LHCN-M2 (cell line): ENCODE measurements at regions not wholly inside any gene's neighbourhood (a gene's known extent, or its start where the extent isn't known, plus 50 kb on each side); places are given as distances from the start of the nearest gene placed in this dataset.
"Not testable (repeated sequence)": the region's sequence is repeated elsewhere in the genome, so short reads cannot be mapped to it uniquely, and the experiment has no call there.

ENCODE experiments used
- DNase-seq: peaks from one replicate; pipeline ENCODE4 v3.0.0-alpha.2; 2012; ENCODE audit warnings: low read depth

DNA sequence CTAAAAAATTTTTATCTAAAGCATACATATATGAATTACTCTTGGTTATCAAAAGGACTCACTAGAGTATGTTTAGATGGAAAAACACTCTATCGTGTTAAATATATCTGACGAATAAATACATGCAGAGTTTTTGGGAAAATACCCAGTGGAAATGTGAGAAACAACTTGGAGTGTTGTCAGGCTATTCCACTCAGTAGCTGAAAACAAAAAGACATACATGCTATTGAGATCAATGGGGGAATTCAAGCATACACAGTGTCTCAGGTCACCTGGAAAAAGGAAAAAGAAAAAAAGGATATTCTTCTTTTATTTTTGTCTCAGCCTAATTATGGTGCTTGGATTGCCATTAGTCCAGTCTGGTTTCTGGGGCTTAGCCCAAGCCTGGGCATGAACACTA is 247.0 kb upstream of the LYPLAL1 start:
- no peak for DNase-seq

DNA sequence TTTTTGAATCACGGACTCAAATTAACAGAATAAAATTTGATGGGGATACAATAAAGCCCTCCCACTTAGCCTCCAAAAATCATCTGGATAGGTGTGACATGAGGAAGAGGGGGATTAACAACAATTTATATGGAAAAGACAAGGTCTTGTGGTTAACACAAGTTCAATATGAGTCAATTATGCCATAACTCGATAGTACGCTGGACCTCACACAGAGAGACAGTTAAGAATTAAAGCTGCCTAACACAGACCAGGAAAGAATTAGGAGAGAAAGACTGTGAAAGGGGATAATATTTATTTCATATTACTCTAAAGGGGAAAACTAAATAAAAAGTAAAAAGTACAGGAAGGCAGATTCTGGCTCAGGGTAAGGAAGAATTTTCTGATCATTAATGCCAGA is 243.7 kb upstream of the LYPLAL1 start:
- no peak for DNase-seq

DNA sequence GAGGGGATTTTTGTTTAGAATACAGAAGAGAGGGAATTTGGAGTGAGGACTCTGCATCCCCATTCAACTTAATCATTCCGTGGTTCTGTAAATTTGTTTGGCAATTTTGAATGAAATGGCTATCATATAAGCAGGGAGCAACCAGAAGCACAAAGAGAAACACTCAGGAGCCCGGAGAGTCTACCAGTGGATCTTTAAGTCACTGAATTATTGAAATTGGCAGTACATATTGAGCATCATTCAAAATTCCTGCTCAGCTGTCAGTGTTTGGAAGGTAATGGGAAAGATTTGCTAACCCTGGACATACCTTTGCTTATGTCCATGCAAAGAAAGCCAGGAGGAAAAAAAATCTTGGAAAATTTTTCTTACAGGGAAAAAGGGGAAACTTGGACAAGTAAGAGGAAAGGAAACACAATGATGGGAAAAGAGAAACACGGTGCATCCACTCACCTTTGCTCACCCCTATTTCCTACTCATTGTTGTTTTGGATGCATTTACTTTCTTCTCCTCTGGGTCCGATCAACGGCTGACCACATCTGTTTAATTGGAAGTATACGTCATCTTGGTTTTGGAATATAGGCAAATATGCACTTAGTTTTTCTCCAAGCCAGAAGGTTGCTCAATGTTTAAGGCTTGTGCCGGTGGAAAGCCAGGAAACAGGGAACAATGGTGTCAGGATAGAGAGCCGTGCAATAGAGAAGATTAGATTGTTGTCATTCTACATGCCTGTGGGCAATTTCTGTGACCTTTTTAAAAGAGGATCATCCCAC is 243.0 kb upstream of the LYPLAL1 start:
- peak; percentile 37 for DNase-seq

DNA sequence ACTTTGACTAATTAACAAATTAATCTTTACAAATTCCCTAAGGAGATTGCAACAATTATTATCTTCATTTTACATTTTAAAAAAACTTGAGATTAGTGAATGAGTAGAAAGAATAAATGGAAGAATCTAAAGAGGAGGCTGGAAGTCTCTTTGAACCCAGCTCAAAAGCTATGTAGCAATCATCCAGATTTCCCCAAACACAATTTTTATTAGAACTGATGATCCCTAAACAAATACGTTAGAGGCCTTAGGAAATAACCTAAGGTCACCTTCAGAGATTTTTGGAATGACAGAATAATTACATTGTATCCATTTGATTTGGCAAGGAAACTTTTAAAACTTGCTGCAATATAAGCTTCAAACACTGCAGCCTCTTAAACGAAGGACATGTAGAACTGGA is 242.4 kb upstream of the LYPLAL1 start:
- DNase-seq: no peak

DNA sequence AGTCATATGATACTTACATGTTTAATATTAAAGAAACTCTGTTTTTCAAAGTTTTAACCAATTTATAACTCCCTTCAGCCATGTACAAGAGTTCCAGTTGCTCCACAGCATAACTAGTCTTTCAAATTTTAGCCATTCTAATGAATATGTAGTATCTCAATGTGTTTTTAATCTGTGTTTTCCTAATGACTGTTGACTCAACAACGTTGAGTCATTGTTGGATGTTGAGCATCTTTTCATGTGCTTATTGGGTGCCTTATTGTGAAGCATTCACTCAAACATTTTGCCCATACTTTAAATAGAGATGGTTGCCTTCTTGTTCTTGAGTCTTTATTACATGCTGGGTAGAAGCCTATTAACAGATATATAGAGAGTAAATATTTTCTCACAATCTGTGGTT is 240.2 kb upstream of the LYPLAL1 start:
- no peak for DNase-seq

DNA sequence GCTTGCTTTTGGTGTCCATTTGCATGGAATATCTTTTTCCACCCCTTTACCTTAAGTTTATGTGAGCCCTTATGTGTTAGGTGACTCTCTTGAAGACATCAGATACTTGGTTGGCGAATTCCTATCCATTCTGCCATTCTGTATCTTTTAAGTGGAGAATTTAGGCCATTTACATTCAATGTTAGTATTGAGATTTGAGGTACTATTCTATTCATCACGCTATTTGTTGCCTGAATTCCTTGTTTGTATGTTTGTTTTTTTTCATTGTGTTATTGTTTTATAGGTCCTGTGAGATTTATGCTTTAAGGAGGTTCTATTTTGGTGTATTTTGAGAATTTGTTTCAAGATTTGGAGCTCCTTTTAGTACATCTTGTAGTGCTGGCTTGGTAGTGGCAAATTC is 238.3 kb upstream of the LYPLAL1 start:
- DNase-seq: not testable (repeated sequence)

DNA sequence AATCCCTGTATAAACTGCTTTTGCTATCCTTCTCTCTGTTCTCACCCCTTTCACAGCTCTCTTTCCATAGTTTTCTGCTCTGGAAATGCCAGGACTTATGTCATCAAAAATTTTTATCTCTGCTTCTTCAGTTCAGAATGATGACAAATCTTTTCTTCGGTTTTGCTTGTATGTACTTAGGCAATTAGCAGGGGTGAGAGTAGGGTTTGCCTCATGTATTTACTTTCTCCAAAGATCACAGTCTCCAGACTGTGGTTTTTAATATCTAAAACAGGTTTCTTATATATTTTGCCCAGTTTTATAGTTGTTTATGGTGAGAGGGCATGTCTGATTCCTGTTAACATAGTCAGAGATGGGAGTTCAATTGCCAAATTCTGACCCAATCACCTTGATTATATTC is 235.4 kb upstream of the LYPLAL1 start:
- DNase-seq: no peak

DNA sequence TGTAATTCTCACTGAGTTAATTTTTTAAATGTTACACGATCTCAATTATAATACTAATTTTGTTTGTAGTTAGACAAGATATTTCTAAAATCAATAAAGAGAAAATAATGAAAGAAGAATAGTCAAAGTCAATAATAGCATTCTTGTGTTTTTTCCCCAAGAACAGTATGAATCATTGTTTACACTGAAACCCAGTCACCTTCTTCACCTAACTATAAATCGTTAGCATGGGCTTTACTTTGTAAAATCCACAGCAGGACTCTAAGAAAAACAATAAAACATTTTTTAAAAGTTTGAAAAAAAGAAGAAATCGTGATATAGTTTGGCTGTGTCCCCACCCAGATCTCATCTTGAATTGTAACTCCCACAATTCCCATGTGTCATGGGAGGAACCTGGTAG is 234.6 kb upstream of the LYPLAL1 start:
- DNase-seq: no peak

DNA sequence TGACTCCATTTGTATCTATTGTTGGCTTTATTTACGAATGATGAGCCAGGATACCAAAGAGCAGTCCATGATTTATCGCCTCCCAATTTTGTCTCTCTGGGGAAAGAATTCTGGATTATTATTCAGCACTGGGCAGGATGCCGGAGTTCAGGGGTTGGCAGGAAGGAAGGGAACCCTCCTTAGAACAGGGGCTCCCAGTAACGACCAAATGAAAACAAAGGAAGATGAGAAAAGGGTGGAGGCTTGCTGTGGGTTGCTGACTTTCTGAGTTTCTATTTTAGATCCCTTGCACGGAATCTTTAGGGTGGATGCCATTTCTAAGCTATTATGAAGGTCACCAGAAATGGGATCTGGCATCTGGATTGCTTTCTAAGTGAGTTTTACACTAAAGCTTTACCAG is 231.2 kb upstream of the LYPLAL1 start:
- DNase-seq: peak; percentile 24

DNA sequence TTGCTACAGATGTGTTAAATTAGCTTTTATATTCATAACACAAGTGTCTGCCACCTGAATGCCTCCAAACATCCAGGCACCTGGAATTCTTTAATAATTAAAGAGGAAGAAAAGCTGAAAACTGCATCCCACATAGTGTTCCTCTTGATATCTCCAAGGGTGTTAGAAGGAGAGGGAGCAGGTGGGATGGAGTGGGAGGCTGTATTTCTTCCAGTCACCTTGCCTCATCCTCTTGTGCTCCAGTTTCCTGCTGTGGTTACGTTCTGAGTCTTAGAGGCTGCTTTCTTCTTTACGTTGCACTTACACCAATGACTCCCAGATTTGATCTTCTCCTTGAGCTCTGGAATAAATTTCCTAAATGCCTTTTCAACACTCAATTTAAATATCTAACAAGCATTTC is 230.3 kb upstream of the LYPLAL1 start:
- no peak for DNase-seq

DNA sequence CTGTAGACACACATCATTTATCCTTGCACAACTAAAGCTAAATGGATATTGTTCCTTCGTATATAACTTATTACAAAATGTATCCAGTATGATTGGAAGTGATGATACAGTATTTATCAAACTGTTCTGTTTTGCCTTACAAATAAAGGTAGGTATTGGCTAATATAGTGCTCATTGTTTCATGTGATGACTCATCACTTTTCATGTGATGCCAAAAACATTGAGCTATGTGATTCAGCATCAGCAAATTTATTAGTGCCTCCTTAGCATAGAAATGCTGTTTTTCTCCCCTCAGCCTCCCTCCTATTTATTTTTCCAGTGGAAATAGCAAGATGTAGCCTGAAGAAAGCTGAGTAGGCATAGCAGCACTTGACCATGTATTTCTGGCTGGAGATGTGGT is 228.6 kb upstream of the LYPLAL1 start:
- peak; percentile 54 for DNase-seq

DNA sequence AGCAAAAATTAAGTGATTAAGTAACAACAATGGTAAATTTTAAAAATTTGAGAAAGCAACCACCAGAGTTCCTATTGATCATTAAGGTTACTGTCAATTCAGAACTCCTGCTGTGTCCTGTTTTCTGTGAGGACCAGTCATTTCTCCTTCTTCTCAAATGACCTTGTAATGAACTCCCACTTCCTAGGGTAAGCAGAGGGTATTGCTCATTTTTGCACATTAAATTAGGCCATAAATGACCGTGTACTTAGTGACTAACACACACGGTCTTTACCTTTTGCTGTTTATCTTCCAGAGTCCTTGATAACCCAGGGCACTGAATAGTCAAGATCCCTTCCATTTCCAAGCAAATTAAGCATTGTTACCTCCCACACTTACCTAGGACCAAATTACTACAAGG is 227.5 kb upstream of the LYPLAL1 start:
- no peak for DNase-seq

DNA sequence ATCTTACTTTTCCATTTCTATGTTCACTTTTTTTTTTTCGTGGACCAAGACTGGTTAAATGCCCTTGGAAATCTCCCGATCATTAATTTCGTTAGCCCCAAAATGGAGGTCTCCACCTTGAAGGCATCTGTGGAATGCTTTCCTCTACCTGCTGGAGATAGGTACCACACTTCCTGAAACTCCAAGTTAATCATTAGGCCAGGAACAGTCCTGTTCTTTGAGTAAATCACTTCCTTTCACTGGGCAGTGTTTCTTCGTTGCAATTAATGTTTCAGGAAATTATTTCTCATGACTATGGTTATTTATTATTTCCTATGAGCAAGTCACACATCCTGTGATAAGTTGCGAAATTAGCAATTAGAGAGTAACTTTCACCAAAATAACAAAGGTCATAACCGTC is 225.2 kb upstream of the LYPLAL1 start:
- DNase-seq: no peak

DNA sequence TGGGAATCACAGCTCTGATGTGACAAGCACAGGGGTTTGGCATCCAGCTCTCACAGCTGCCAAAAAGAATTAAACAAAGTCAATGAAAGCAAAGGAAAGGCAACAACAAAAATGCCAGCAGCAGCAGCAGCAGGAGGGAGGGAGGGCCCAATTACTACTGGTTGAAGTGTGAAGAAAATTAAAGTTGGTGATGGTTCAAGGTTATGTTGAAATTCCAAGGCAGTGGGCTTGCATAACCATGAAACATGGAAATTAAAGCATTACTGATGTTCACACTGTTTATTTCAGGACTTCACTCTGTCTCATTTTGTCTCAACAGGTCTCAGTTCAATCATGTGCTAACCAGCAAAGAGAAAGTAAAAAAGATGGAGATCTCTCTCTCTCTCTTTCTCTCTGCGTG is 220.3 kb upstream of the LYPLAL1 start:
- no peak for DNase-seq

DNA sequence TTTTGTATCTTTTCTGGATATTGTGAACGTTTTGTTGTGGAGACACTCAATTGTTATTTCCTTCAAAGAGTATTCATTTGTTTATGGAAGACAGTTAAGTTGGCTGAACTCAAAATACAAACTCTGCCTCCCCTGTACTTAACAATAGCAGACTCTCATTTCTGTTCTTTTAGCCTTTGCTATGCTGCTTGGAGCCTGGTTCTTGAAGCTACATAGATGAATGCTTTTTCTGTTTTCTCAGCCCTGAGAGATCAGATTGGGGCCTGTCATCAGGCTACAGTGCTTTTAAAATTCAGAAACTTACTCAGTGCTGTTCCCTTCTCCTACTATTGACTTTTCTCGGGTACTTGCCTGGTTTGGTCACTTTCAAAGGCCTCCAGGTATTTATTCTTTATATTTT is 215.7 kb upstream of the LYPLAL1 start:
- DNase-seq: no peak

DNA sequence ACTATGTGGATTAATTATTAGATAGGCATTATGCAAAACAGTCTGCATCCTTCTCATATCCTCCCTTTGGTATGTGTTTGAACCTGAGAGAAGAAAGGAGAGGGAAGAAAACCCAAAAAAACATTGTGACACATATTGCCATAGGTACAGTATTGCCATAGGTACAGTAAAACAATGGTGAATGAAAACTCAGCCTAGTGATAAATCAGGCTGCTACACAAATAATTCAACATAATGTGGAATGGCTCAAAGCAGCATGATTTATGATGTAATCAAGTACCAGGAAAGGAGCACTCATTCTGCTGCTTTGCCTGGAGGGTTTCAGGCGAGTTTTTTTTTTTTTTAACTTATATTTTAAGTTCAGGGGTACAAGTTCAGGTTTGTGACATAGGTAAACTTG is 213.9 kb upstream of the LYPLAL1 start:
- no peak for DNase-seq

DNA sequence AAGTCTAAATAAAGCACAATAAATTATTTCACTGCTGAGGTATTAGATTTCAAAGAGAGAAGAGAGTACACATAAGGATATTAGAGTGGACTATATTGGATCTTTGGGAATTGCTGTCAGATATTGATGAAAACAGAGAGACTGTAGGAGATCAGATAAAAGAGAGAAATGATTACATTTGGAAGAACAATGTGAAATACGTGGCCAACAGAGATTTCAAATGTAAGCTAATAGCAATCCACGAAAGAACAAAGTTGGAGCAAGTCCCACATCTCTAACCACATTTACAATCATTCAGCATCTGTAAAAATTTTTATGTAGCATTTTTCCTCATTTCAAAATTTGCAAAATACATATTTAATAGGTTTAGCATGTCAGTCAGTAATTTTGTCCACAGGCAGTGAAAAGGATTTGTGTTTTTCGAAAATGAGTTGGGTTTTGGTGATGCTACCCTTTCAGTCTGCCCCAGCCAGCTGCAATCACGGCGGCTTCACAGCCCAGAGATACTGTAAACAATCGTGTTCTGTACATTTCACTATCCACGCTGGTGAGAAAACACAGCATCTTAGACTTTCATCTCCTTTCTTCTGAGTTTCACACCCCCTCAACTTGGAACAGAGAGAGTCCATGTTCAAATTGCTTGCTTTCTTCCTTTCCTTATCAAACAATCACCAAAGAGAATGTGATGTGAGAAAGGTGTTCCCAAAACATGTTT is 209.1 kb upstream of the LYPLAL1 start:
- DNase-seq: no peak

DNA sequence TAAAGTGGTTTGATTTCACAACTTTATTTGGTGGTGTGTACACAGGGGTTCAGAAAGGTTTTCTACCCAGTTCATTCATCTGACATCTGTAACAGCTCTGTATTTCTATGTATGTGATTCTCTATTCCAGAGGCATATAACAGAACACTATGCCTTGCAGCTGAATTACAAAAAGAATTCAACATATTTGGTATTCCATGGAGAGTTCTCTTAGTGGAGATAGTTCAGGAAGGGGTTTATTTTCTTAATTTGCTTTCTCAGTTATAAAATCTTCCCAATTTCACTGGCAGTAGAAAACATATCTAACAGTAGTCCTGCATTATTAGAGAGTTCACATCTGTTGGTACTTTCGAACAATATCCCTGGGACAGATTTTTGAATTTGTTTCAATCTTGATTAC is 207.9 kb upstream of the LYPLAL1 start:
- no peak for DNase-seq

DNA sequence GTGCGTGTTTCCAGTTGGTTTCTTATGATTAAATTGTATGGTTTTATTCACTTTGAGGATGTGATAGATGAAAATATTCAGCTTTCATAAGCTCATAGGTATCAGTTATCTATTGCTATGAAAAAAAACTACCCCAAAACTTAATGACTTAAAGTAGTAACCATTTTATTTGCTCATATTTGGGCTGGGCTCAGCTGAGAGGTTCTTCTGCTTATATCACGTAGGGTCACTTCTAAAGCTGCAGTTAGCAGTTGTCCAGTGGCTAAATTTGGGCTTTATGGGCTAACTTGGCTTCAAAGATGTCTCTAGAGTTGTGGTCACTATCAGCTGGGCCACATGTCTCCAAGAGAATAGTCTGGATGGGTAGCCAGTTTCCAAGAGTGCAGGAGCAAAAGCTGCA is 206.4 kb upstream of the LYPLAL1 start:
- no peak for DNase-seq

DNA sequence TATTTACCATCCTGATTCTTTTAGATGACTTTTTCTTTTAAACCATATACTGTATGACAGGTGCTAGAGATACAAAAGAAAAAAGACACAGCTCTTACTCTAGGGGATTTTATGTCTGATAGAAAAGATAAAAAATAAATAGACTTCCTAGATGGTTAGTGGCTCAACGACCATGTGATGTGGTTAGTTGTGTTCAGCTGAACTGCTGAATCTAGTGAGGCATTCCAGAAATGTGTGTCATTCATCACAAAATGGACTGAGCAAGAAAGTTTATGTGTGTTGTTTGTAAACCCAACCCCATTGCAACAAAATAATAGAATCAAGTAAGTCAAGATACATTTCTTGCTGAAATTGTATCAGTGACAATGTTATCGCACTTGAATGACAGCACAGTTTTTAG is 205.8 kb upstream of the LYPLAL1 start:
- peak; percentile 67 for DNase-seq

DNA sequence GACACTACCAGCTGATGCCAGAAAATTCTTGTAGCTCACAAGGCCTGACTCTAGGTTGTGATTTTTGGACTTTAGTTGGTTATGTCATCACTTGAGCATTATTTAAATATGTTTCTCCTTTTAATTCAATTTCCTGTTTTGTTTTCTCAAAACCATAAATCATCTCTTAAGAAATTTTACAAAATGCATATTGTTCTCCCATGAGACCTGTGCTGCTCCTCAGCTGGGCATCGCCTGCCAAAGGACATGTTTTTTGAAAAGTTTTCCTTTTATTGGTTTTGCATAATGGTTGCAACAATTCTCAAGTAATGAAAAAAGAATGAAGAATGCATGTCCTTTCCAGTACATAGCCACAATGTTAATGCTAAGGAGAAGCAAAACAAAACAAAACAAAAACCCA is 204.7 kb upstream of the LYPLAL1 start:
- no peak for DNase-seq

DNA sequence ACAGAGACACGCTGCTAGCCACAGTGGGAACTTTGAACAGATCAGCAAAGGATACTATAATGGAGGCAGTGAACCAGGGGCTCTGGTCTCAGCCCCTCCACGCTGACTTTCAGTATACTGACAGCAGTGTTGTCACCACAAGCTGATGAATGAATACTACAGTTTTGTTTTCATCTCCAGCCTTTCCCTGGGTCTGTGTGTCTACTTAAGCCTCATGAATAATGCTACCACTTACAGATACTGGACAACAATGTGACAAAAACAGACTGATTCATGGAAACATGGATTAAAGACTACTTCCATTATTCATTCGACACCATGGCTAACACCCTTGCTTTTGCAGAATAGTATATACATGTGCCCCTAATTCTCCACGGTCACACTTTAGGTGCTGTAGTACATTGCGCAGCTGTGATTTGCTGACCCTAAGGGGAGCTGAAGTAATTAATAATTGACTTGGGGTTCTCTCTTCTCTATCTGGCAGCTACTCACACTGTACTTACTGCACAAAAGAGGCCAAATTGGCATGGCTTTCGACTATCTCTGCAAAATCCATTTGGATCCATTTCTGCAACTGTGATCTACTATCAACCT is 203.2 kb upstream of the LYPLAL1 start:
- no peak for DNase-seq

DNA sequence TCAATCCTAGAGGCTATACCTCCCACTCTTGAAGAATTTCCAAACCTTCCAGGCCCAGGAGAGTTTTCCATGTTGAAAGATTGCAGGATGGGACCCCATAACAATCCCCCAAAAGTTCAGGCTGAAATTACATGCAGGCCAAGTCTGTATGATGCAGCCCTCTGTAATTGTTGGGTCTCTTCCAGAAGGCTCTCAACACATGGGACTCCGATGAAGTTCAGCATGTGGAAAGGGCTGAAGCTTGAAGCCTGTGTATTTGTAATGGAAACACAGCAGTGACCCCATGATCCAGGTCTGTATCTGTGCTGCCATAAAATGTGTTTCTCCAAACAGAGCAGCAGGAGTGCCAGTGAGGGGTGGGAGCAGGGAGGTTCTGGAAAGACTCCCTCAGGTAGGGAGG is 202.5 kb upstream of the LYPLAL1 start:
- DNase-seq: no peak
